Naive thymus-derived CD4-positive, alpha-beta T cell (primary cell): ENCODE measurements at regions not wholly inside any gene's neighbourhood (a gene's known extent, or its start where the extent isn't known, plus 50 kb on each side); places are given as distances from the start of the nearest gene placed in this dataset.

Experiments
- ATAC-seq: fragments of 150-1000 bp; cut with Tn5 transposase; 2 replicates; pipeline ENCODE4 v1.10.0; 2021; ENCODE audit warnings: mild to moderate bottlenecking, moderate library complexity
- CTCF ChIA-PET: fragments of 350-600 bp; sonication (Branson Sonifier 250); formaldehyde crosslinking; loops from one replicate; lab custom pipeline; 2021; ENCODE audit warnings: antibody characterized with exemption; lab: Charles Lee
- POLR2A ChIA-PET: fragments of 350-600 bp; sonication (Branson Sonifier 250); formaldehyde crosslinking; loops from one replicate; lab custom pipeline; 2021; ENCODE audit warnings: antibody characterized with exemption, inconsistent platforms; lab: Charles Lee
- DNase-seq, 9 donors: peaks; one replicate each; pipeline versions ENCODE4 v3.0.0 to v3.0.0-alpha.2; 2020 to 2022; ENCODE audit warnings: mixed read lengths in 1 of 9
- H3K27ac ChIP-seq: one replicate; pipeline ENCODE4 v1.7.0; 2013; ENCODE audit warnings: mild to moderate bottlenecking, low read depth, low read length, moderate library complexity
- H3K27me3 ChIP-seq, 2 donors: one replicate each; pipeline ENCODE4 v1.7.0; 2013; ENCODE audit warnings: low read length in 2 of 2, mild to moderate bottlenecking in 2 of 2, moderate library complexity in 2 of 2; ENCODE audit not compliant: control insufficient read depth in 2 of 2, insufficient read depth in 2 of 2
- H3K36me3 ChIP-seq, 3 experiments: 1 replicate in 2 of 3; 2 replicates in 1 of 3; pipeline ENCODE4 v1.7.0; 2013; ENCODE audit warnings: low read length in 3 of 3, mild to moderate bottlenecking in 3 of 3, moderate library complexity in 1 of 3; ENCODE audit not compliant: insufficient read depth in 3 of 3, control insufficient read depth in 2 of 3
- H3K4me1 ChIP-seq, 2 donors: one replicate each; pipeline ENCODE4 v1.7.0; 2013; ENCODE audit warnings: low read length in 2 of 2, mild to moderate bottlenecking in 2 of 2, moderate library complexity in 1 of 2; ENCODE audit not compliant: control insufficient read depth in 2 of 2, insufficient read depth in 2 of 2
- H3K4me3 ChIP-seq: 2 replicates; pipeline ENCODE4 v1.7.0; 2013; ENCODE audit warnings: mild to moderate bottlenecking, low read length
- H3K9me3 ChIP-seq, 3 experiments: 1 replicate in 2 of 3; 2 replicates in 1 of 3; pipeline ENCODE4 v1.7.0; 2013; ENCODE audit warnings: low read length in 3 of 3; ENCODE audit not compliant: control insufficient read depth in 2 of 3
- H3K27ac Mint-ChIP-seq, 9 donors: one replicate each; pipeline ENCODE4 v1.8.0; 2020 to 2022; ENCODE audit warnings: mixed read lengths in 9 of 9, mild to moderate bottlenecking in 8 of 9, moderate library complexity in 5 of 9, inconsistent platforms in 2 of 9
- H3K27me3 Mint-ChIP-seq, 5 donors: one replicate each; pipeline ENCODE4 v1.8.0; 2021 to 2022; ENCODE audit warnings: mixed read lengths in 5 of 5, mild to moderate bottlenecking in 1 of 5
- H3K36me3 Mint-ChIP-seq, 5 donors: one replicate each; pipeline ENCODE4 v1.8.0; 2020 to 2022; ENCODE audit warnings: mixed read lengths in 5 of 5, mild to moderate bottlenecking in 3 of 5, inconsistent platforms in 1 of 5
- H3K4me1 Mint-ChIP-seq, 7 donors: one replicate each; pipeline ENCODE4 v1.8.0; 2020 to 2022; ENCODE audit warnings: mixed read lengths in 7 of 7, mild to moderate bottlenecking in 3 of 7, inconsistent platforms in 1 of 7
- H3K4me3 Mint-ChIP-seq, 10 donors: one replicate each; pipeline ENCODE4 v1.8.0; 2020 to 2022; ENCODE audit warnings: mild to moderate bottlenecking in 10 of 10, mixed read lengths in 10 of 10, moderate library complexity in 6 of 10, inconsistent platforms in 2 of 10
- H3K9me3 Mint-ChIP-seq, 11 donors: one replicate each; pipeline ENCODE4 v1.8.0; 2020 to 2022; ENCODE audit warnings: mixed read lengths in 11 of 11, mild to moderate bottlenecking in 4 of 11, inconsistent platforms in 1 of 11, moderate library complexity in 1 of 11
- intact Hi-C, 2 donors: fragments of 100-400 bp; cut with micrococcal nuclease; formaldehyde crosslinking; loops; one replicate each; pipeline ENCODE4 v1.15.1; 2023

- H3K9me3 ChIP-seq: no peaks in the 10 kb centered on the region
- CTCF ChIA-PET: interaction anchor here (1.4 to 3.5 kb wide), 2 partner anchors 281 to 286 kb away, joined by 4 to 19 read pairs; no protein-coding TSS in a partner anchor
- H3K27ac Mint-ChIP-seq: no peak overlapping the region
- peaks cover 0 to 2% (median 0%) of the 10 kb centered on the region in 11 donors for H3K9me3 Mint-ChIP-seq
- peaks cover 21 to 47% (median 35%) of the 10 kb centered on the region in 5 donors for H3K27me3 Mint-ChIP-seq
- H3K4me1 ChIP-seq: peaks cover 0 to 4% of the 10 kb centered on the region in 2 donors
- ATAC-seq: no peak
- peaks cover 0 to 5% (median 3%) of the 10 kb centered on the region in 7 donors for H3K4me1 Mint-ChIP-seq
- intact Hi-C loops: no loop called here
- H3K36me3 ChIP-seq: no peaks in the 10 kb centered on the region
- no peak overlapping the region for H3K4me3 Mint-ChIP-seq
- H3K4me3 ChIP-seq: no peak overlapping the region
- no peak overlapping the region for H3K27ac ChIP-seq
- H3K27me3 ChIP-seq: peaks cover 0 to 4% of the 10 kb centered on the region in 2 donors
- H3K36me3 Mint-ChIP-seq: peaks cover 0 to 2% (median 0%) of the 10 kb centered on the region in 5 donors
- POLR2A ChIA-PET: no interaction called here
- no peak for DNase-seq
These were observed 112.6 kb upstream of the FZD10 start for GRCh38 chr12:130049666-130050065.

- Mint-ChIP-seq H3K27me3 (peaks cover 7 to 34% (median 24%) of the 10 kb centered on the region in 5 donors), H3K4me3 (no peak overlapping the region), H3K9me3 (peaks cover 0 to 11% (median 1%) of the 10 kb centered on the region in 11 donors), H3K4me1 (peaks cover 0 to 8% (median 4%) of the 10 kb centered on the region in 7 donors), H3K27ac (no peak overlapping the region), H3K36me3 (peaks cover 0 to 5% (median 0%) of the 10 kb centered on the region in 5 donors)
- ChIA-PET POLR2A (no interaction called here), CTCF (no interaction called here)
- Histone ChIP-seq H3K36me3 (no peaks in the 10 kb centered on the region), H3K9me3 (no peaks in the 10 kb centered on the region), H3K4me1 (peaks cover 0 to 4% of the 10 kb centered on the region in 2 donors), H3K4me3 (no peak overlapping the region), H3K27ac (no peak overlapping the region), H3K27me3 (no peaks in the 10 kb centered on the region)
- ATAC-seq (no peak), DNase-seq (no peak)
- intact Hi-C loops: no loop called here
These were observed 110.4 kb upstream of the FZD10 start for GRCh38 chr12:130051900-130052299.

- Histone ChIP-seq H3K27me3 (no peaks in the 10 kb centered on the region), H3K27ac (no peak overlapping the region), H3K4me1 (no peaks in the 10 kb centered on the region), H3K9me3 (no peaks in the 10 kb centered on the region), H3K4me3 (no peak overlapping the region), H3K36me3 (no peaks in the 10 kb centered on the region)
- ATAC-seq (no peak), DNase-seq (no peak)
- intact Hi-C loops: no loop called here
- Mint-ChIP-seq H3K27me3 (peaks cover 4 to 25% (median 23%) of the 10 kb centered on the region in 5 donors), H3K4me1 (peaks cover 0 to 8% (median 0%) of the 10 kb centered on the region in 7 donors), H3K27ac (no peak overlapping the region), H3K4me3 (no peak overlapping the region), H3K36me3 (peaks cover 0 to 5% (median 0%) of the 10 kb centered on the region in 5 donors), H3K9me3 (peaks cover 0 to 11% (median 1%) of the 10 kb centered on the region in 11 donors)
- ChIA-PET POLR2A (no interaction called here), CTCF (no interaction called here)
These were observed 108.6 kb upstream of the FZD10 start for GRCh38 chr12:130053651-130054069.

GRCh38 chr12:130054803-130055202, 107.5 kb upstream of the FZD10 start:
- POLR2A ChIA-PET: no interaction called here
- peaks cover 0 to 5% (median 0%) of the 10 kb centered on the region in 5 donors for H3K36me3 Mint-ChIP-seq
- peaks cover 4 to 23% (median 17%) of the 10 kb centered on the region in 5 donors for H3K27me3 Mint-ChIP-seq
- CTCF ChIA-PET: no interaction called here
- ATAC-seq: no peak
- peak overlapping the region in 2 of 9 donors; percentile 16 to 51 for H3K27ac Mint-ChIP-seq
- no peaks in the 10 kb centered on the region for H3K36me3 ChIP-seq
- no peaks in the 10 kb centered on the region for H3K27me3 ChIP-seq
- H3K4me3 ChIP-seq: no peak overlapping the region
- peaks cover 0 to 8% (median 0%) of the 10 kb centered on the region in 7 donors for H3K4me1 Mint-ChIP-seq
- DNase-seq: no peak
- H3K4me3 Mint-ChIP-seq: no peak overlapping the region
- no peaks in the 10 kb centered on the region for H3K9me3 ChIP-seq
- peaks cover 0 to 11% (median 1%) of the 10 kb centered on the region in 11 donors for H3K9me3 Mint-ChIP-seq
- no peaks in the 10 kb centered on the region for H3K4me1 ChIP-seq
- intact Hi-C loops: no loop called here
- H3K27ac ChIP-seq: no peak overlapping the region

GRCh38 chr12:130058926-130059472, 103.3 kb upstream of the FZD10 start:
- POLR2A ChIA-PET: no interaction called here
- Mint-ChIP-seq H3K27me3 (peaks cover 2 to 9% (median 5%) of the 10 kb centered on the region in 5 donors), H3K4me1 (peaks cover 0 to 8% (median 0%) of the 10 kb centered on the region in 7 donors), H3K4me3 (no peak overlapping the region), H3K36me3 (peaks cover 0 to 11% (median 2%) of the 10 kb centered on the region in 5 donors), H3K27ac (no peak overlapping the region), H3K9me3 (peaks cover 0 to 20% (median 6%) of the 10 kb centered on the region in 11 donors)
- H3K9me3 ChIP-seq: no peaks in the 10 kb centered on the region
- H3K4me1 ChIP-seq: no peaks in the 10 kb centered on the region
- H3K27me3 ChIP-seq: no peaks in the 10 kb centered on the region
- no peak overlapping the region for H3K4me3 ChIP-seq
- intact Hi-C loops: no loop called here
- CTCF ChIA-PET: interaction anchor here (1.1 kb wide), 1 partner anchor 12 kb away, joined by 3 read pairs; no protein-coding TSS in a partner anchor
- no peak for DNase-seq
- H3K36me3 ChIP-seq: no peaks in the 10 kb centered on the region
- no peak overlapping the region for H3K27ac ChIP-seq
- no peak for ATAC-seq

GRCh38 chr12:130063866-130064265, 98.4 kb upstream of the FZD10 start:
- ChIA-PET CTCF (interaction anchor here (1.4 kb wide), 1 partner anchor 271 kb away, joined by 3 read pairs; no protein-coding TSS in a partner anchor), POLR2A (no interaction called here)
- Mint-ChIP-seq H3K27me3 (peaks cover 0 to 6% (median 5%) of the 10 kb centered on the region in 5 donors), H3K27ac (no peak overlapping the region), H3K4me3 (no peak overlapping the region), H3K9me3 (peaks cover 0 to 14% (median 3%) of the 10 kb centered on the region in 11 donors), H3K4me1 (peaks cover 0 to 1% (median 0%) of the 10 kb centered on the region in 7 donors), H3K36me3 (peaks cover 0 to 6% (median 0%) of the 10 kb centered on the region in 5 donors)
- no peak overlapping the region for H3K4me3 ChIP-seq
- H3K36me3 ChIP-seq: no peaks in the 10 kb centered on the region
- no peak for ATAC-seq
- intact Hi-C loops: no loop called here
- no peaks in the 10 kb centered on the region for H3K9me3 ChIP-seq
- H3K4me1 ChIP-seq: no peaks in the 10 kb centered on the region
- no peak overlapping the region for H3K27ac ChIP-seq
- no peak for DNase-seq
- H3K27me3 ChIP-seq: no peaks in the 10 kb centered on the region
